ENCODE measurements at regions not wholly inside any gene's neighbourhood (a gene's known extent, or its start where the extent isn't known, plus 50 kb on each side); places are given as distances from the start of the nearest gene placed in this dataset.
"Not testable (repeated sequence)": the region's sequence is repeated elsewhere in the genome, so short reads cannot be mapped to it uniquely, and the experiment has no call there.

DNA sequence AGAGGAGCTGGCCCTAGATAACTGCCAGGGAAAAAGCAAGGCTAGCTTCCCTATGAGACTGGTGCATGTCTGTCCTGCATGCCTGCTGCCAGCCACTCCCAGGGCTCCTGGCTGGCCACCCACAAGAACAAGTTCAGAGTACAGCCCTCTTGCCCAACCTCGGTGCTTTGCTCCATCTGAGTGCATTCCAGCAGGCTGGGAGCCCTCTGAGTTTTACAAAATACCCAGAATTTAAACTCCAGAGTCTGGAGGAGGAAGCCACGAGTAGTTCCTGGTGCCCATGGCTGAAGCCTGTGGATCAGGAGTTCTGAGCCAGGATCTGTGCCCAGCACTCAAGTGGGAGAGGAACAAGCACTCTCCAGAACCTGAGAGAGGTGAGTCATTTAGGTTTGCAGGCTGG lies 111.6 kb downstream of the MAGEE2 start:
- no peak for DNase-seq

DNA sequence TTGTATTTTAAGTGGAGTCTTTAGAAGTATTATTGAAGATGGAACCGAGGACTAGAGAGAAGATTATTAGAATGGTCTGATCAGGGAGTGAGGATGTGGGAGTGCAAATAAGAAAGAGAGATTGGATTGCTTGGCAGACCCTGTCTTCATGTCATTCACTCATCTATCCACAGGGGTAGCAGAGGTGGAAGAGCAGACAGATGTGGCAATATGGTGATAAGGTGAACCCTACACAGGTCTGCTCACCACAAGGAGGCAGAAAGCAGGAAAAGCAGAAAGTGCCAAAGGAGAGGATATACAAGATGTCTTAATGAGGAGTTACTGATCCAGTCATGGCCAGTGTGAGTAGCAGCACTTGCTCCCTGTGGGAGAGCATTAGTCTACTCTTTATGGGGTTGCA lies 129.4 kb downstream of the MAGEE2 start:
- no peak for DNase-seq

DNA sequence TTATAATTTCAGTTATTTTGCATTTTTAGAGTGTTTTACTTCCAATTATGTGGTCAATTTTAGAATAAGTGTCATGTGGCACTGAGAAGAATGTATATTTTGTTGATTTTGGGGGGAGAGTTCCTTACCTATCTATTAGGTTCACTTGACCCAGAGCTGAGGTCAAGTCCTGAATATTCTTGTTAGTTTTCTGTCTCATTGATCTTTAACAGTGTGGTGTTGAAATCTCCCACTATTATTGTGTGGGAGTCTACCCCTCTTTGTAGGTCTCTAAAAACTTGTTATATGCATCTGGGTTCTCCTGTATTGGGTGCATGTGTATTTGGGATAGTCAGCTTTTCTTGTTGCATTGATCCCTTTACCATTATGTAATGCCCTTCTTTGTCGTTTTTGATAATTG lies 127.0 kb upstream of the ZDHHC15 start:
- no peak for DNase-seq

DNA sequence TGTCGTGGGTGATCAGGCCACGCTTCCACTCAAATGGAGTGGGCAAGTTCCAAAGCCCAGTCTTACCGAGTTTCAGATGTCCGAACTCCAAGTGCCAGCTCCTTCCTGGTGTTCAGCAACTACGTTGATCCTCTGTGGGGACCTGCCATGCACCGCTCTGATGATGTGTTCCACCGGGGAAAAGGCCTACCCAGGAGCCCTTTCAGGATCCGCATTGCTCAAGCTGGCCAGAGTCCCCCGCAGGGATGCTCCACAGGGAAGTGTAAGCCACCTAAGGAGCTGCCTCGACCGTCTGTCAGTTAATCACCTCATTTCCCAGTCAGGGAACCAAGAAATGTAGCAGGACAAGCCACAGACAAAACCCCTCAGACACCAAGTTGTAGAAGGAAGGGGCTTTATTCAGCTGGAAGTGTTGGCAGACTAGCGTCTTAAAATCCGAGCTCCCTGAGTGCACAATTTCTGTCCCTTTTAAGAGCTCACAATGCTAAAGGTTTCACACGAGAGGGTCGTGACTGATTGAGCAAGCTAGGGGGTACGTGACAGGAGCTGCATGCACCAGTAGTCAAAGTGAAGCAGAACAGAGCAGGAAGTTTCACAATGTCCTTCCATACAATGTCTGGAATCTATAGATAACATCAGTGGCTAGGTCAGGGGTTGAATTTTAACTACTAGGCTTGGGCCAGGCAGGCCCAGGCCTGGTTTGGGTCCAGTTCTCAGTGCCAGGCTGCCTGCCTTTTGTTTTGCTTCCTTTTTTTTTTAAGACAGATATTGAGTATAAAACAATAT lies 126.2 kb upstream of the ZDHHC15 start:
- no peak for DNase-seq

DNA sequence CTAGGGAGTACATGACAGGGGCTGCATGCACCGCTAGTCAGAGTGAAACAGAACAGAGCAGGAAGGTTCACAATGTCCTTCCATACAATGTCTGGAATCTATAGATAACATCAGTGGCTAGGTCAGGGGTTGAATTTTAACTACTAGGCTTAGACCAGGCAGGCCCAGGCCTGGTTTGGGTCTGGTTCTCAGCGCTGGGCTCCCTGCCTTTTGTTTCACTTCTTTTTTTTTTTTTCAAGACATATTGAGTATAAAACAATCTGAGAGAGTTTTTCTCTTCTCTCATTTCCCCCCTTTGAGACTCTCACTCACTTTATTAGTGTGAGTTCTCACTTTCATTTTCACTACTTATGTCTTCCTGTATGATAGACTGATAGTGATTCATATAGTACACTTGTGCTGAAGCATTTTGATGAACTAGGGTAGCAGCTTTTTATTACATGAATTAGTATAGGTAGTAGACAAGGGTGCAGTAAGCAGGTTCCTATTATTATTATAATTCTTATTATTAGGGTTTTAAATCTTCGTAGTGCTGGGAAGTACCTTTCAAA lies 120.0 kb upstream of the ZDHHC15 start:
- DNase-seq: no peak

DNA sequence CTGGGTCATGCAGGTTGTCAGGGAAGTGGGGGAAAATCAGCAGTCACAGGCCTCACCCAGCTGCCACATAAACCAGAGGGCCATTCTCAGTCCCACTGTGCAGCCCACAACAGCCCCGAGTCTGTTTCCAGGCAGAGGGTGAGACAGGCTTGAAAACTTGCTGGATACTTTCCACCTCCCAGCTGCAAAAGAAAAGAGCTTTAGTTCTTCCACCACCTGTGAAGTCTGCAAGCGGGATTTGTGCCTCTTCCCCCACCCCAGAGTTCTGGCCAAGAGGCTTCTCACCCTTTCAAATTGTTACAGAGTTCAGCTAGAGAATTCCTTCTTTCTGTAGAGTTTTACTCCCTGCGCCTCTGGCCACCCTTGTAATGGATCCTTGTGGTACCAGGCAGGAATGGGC lies 115.5 kb upstream of the ZDHHC15 start:
- peak in 5 of 51 donors; percentile 0 to 4 (median 1) for DNase-seq

DNA sequence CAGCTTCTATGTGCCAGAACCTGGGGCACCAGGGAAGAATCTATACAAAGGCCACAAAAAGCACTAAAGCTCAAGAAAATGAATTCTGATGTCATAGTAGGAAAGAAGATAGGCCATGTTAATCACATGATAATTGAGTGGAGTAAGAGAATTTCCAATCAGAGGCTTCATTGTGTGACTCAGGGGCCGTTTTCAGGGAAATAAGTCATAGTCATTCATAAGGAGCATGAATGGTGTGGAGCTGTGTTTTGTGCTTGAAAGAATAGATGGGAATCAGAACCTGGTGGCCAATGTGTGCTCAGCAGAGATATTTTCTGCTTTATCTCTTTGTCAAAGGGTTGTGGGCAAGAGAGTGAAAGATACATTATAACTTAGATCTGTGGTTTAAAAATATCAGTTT lies 102.4 kb upstream of the ZDHHC15 start:
- no peak for DNase-seq

DNA sequence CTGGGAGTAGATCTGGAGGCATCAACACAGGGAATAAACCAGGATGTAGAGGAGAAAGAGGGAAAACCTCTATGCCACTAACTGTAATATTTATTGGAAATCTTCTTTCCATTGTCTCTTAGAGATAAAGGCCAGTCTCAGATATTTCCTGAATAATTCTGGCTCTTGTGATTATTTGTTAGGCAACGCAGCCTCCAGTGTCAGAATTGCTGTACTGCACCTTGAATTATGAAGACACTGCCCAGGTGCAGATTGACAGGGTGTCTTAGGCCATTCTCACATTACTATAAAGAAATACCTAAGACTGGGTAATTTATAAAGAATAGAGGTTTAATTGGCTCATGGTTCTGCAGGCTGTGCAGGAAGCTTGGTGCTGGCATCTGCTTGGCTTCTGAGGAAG lies 100.7 kb upstream of the ZDHHC15 start:
- DNase-seq: no peak

DNA sequence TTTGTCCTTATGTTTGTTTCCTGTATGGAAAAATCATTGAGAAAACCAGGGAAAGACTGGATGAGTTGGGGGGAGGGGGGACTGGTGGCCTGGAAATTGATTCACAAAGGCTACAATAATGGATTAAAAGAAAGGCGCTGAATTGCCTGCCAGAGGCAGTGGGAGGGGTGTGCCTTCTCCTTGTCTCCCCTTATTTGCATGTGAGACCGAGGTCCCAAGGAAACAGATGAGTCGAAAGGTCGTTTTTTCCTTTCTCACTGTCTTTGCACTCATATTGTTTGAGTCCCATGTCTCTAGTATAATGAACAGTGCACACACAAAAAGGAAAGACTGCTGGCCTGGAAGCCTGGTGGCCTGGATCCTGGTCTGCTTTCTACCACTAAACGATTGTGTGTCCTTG lies 86.6 kb upstream of the ZDHHC15 start:
- DNase-seq: no peak

DNA sequence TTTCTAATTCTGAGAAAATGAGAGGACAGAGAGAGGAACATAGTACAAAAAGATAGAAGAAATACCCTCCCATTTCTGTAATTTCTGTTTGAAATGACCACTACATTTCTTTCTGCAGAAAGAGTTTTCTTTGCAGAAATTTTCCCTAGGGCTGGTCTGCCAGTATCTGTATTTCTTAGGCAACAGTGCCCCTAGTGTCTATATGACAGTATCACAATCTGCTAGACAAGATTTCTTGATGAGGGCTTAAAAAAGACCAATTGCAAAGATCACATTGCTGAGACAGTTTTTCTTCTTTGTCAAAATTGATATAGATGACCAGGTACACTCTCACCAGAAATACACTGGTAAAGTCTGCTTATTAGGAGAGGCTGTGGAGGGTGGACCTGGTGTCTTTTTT lies 81.0 kb upstream of the ZDHHC15 start:
- peak in 1 of 51 donors; percentile 12 for DNase-seq

DNA sequence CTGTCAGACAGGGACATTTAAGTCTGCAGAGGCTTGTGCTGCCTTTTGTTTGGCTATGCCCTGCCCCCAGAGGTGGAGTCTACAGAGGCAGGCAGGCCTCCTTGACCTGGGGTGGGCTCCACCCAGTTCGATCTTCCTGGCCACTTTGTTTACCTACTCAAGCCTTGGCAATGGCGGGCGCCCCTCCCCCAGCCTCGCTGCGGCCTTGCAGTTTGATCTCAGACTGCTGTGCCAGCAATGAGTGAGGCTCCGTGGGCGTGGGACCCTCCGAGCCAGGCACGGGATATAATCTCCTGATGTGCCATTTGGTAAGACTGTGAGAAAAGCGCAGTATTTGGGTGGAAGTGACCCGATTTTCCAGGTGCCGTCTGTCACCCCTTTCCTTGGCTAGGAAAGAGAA lies 79.2 kb upstream of the ZDHHC15 start:
- DNase-seq: not testable (repeated sequence)

DNA sequence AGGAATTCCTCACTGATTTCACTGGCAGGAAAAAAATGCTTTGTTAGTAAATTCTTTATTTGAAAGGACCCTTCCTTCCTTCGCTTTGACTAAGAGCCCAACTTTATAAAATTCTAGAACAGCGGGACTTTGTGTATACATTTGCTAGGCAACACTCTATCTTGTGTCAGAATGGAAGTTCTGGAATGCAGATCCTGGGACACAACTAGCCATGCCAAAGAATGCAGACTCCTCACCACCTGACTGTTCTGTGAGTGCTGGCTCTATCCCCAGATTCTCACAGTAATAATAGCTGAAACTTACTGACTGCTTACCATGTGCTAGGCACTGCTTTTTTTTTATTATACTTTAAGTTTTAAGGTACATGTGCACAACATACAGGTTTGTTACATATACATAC lies 73.3 kb upstream of the ZDHHC15 start:
- peak in 9 of 51 donors; percentile 0 to 24 (median 2) for DNase-seq

DNA sequence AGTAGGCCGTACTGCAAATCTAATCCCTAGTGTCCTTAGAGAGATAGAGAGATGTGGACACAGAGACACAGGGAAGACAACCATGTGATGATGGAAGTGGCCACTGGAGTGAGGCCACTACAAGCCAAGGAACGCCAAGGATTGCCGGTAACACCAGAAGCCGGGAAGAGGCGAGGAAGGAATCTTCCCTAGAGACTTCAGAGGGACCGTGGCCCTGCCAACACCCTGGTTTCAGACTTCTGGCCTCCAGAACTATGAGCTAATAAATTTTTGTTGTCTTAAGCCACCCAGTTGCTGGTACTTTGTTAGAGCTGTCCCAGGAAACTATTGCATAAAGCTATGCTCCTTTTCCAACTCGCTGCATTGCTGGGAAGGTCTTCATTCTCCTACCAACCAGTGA lies 70.3 kb upstream of the ZDHHC15 start:
- peak in 2 of 51 donors; percentile 0 to 6 for DNase-seq

DNA sequence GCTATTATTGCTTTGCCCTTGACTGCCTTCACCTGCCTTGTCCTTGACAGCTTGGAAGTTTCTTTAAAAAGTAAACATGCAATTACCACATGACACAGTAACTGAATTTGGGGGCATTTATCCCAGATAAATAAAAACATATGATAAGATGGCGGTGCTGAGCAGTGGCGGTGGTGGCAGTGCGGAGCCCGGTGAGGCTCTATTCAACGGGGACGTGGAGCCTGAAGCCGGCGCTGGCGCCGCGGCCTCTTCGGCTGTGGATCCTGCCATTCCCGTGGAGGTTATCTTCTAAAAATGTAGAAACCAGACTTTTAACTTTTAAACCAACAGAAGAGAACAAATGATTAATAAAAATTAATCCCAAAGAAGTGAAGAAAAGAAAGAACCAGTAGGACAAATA lies 59.7 kb upstream of the ZDHHC15 start:
- DNase-seq: no peak

All from hypothalamus (tissue), 51 donors.